Ectodermal cell (in vitro differentiated cells): ENCODE measurements at regions not wholly inside any gene's neighbourhood (a gene's known extent, or its start where the extent isn't known, plus 50 kb on each side); places are given as distances from the start of the nearest gene placed in this dataset.

Source experiments
- H3K27ac ChIP-seq: 2 replicates; pipeline ENCODE4 v1.7.0; 2013; ENCODE audit warnings: mild to moderate bottlenecking, low read depth, low read length; ENCODE audit not compliant: insufficient read depth, poor library complexity, severe bottlenecking
- H3K27me3 ChIP-seq: 2 replicates; pipeline ENCODE4 v1.7.0; 2013; ENCODE audit warnings: mild to moderate bottlenecking, low read length; ENCODE audit not compliant: insufficient read depth, control insufficient read depth, poor library complexity, severe bottlenecking
- H3K36me3 ChIP-seq: one replicate; pipeline ENCODE4 v1.7.0; 2013; ENCODE audit warnings: low read length; ENCODE audit not compliant: control insufficient read depth, insufficient read depth
- H3K4me1 ChIP-seq: one replicate; pipeline ENCODE4 v1.7.0; 2013; ENCODE audit warnings: low read length; ENCODE audit not compliant: control insufficient read depth, insufficient read depth
- H3K4me3 ChIP-seq: 2 replicates; pipeline ENCODE4 v1.7.0; 2013; ENCODE audit warnings: low read depth, low read length, control low read depth; ENCODE audit not compliant: insufficient read depth
- H3K9me3 ChIP-seq: 2 replicates; pipeline ENCODE4 v1.7.0; 2013; ENCODE audit warnings: mild to moderate bottlenecking, low read length, moderate library complexity; ENCODE audit not compliant: control insufficient read depth
- WGBS, 2 experiments: methylation state at CpG; one replicate each; pipeline ENCODE4 v1.1.7; 2013; ENCODE audit warnings: missing lambda C conversion rate in 2 of 2; 5-methylcytosine and 5-hydroxymethylcytosine counted together

DNA sequence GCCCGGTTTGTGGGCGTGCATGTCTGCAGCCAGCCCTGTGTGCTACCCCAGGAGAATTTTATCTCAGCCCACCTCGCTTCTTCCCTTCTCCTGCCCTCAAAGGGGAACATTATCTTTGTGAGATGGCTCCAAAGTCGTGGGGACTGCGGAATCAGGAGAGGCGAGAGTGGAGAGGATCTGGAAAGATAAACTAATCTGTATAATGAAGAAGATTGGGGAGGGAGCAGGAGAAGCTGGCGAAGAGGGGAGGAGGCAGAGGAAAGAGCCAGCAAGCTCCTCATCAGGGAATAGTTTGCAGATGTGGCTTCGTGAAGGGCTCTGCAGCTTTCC lies 310.3 kb downstream of the MATN1 start:
- Histone ChIP-seq H3K4me1 (no peaks in the 10 kb centered on the region), H3K27ac (no peak overlapping the region), H3K4me3 (no peak overlapping the region), H3K36me3 (no peaks in the 10 kb centered on the region), H3K9me3 (no peaks in the 10 kb centered on the region), H3K27me3 (no peaks in the 10 kb centered on the region)
- WGBS, 2 experiments, result 84 to 87% methylated on average over 8 of the region's 8 CpGs

- Histone ChIP-seq H3K9me3 (no peaks in the 10 kb centered on the region), H3K27me3 (no peaks in the 10 kb centered on the region), H3K27ac (no peak overlapping the region), H3K4me3 (no peak overlapping the region), H3K4me1 (no peaks in the 10 kb centered on the region), H3K36me3 (no peaks in the 10 kb centered on the region)
- 81% methylated on average over 13 of the region's 13 CpGs for WGBS, 2 experiments
These were observed 310.9 kb downstream of the MATN1 start for GRCh38 chr1:30412241-30413110.

GRCh38 chr1:30411206-30411605 lies 312.2 kb downstream of the MATN1 start:
- Histone ChIP-seq H3K27ac (no peak overlapping the region), H3K9me3 (no peaks in the 10 kb centered on the region), H3K36me3 (no peaks in the 10 kb centered on the region), H3K4me3 (no peak overlapping the region), H3K27me3 (no peaks in the 10 kb centered on the region), H3K4me1 (peaks cover 11% of the 10 kb centered on the region)
- WGBS, 2 experiments, result 90 to 94% methylated on average over 9 of the region's 9 CpGs

- Histone ChIP-seq H3K36me3 (no peaks in the 10 kb centered on the region), H3K4me3 (no peak overlapping the region), H3K4me1 (peaks cover 11% of the 10 kb centered on the region), H3K27me3 (no peaks in the 10 kb centered on the region), H3K9me3 (no peaks in the 10 kb centered on the region), H3K27ac (no peak overlapping the region)
- WGBS, 2 experiments, result 78 to 82% methylated on average over 9 of the region's 9 CpGs
These were observed 313.1 kb downstream of the MATN1 start for GRCh38 chr1:30410153-30410851.

GRCh38 chr1:30409476-30410152 lies 313.8 kb downstream of the MATN1 start:
- Histone ChIP-seq H3K4me1 (peaks cover 11% of the 10 kb centered on the region), H3K9me3 (no peaks in the 10 kb centered on the region), H3K27ac (no peak overlapping the region), H3K27me3 (no peaks in the 10 kb centered on the region), H3K36me3 (no peaks in the 10 kb centered on the region), H3K4me3 (no peak overlapping the region)
- 85 to 88% methylated on average over 5 of the region's 5 CpGs for WGBS, 2 experiments

DNA sequence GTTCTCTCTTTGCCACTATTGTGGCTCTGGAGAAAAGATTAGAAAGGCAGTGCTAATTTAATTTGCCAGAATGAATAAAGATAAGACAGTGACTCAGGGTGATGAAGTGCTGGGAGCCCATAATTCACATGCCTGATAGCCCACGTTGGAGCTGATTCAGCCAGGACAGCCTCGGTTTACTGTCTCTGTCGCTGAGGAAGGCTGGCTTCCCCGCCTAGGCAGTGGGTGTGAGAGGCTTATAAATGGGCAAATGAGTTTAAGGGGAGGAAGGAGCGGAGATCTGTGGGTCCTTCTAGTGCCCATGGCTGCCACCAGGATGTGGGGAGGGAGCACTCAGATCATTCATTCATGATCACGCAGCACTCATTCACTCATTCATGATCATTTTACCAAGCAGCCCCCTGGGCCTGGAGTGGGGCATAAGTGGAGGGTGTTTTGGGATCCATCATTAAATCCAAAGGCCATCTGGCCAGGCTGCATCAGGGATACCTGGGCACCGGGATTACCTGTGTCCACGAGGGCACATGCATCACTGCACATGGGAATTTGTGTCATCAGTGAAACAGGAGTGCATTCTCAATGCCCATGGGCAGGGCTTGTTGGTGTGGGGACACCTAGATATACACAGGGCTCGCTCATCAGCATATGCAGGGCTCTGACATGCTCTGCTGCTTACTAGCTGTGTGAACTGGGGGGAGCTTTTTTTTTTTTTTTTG lies 315.4 kb downstream of the MATN1 start:
- no peak overlapping the region for H3K27ac ChIP-seq

GRCh38 chr1:30406996-30407864 lies 316.2 kb downstream of the MATN1 start:
- Histone ChIP-seq H3K9me3 (no peaks in the 10 kb centered on the region), H3K4me3 (no peak overlapping the region), H3K27ac (no peak overlapping the region), H3K36me3 (no peaks in the 10 kb centered on the region), H3K27me3 (no peaks in the 10 kb centered on the region), H3K4me1 (peaks cover 11% of the 10 kb centered on the region)
- WGBS, 2 experiments, result 82 to 84% methylated on average over 18 of the region's 18 CpGs

More for the DNA sequence above, 315.4 kb downstream of the MATN1 start:
- no peaks in the 10 kb centered on the region for H3K36me3 ChIP-seq
- no peaks in the 10 kb centered on the region for H3K9me3 ChIP-seq
- no peak overlapping the region for H3K4me3 ChIP-seq
- peaks cover 11% of the 10 kb centered on the region for H3K4me1 ChIP-seq
- 86 to 89% methylated on average over 8 to 9 of the region's 9 CpGs for WGBS, 2 experiments
- H3K27me3 ChIP-seq, result no peaks in the 10 kb centered on the region

GRCh38 chr1:30405631-30406212 lies 317.7 kb downstream of the MATN1 start:
- H3K27me3 ChIP-seq, result no peaks in the 10 kb centered on the region
- no peaks in the 10 kb centered on the region for H3K36me3 ChIP-seq
- H3K4me3 ChIP-seq, result no peak overlapping the region
- H3K9me3 ChIP-seq, result no peaks in the 10 kb centered on the region
- H3K4me1 ChIP-seq, result peaks cover 11% of the 10 kb centered on the region
- H3K27ac ChIP-seq, result no peak overlapping the region
- whole genome bisulfite sequencing, 2 experiments, result 90 to 91% methylated on average over 8 of the region's 8 CpGs

DNA sequence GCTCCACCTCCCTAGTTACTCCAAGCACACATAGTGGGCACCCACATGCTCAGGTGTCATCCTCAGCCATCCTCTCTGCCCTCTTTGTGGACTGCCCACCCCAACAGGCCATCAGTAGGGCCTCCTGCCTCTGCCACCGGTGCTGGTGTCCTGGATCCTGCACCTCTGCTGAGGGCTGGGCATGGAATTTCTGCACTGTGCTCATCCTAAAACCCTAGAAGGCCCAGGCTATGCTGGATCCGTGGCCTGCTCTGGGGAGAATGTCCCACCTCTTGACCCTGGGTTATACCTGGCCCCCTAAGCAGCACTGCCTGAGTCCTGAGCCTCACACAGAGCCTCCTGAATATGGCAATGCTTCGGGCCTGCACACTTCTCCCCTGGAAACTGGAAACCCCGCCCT lies 318.3 kb downstream of the MATN1 start:
- 89 to 90% methylated on average over 4 of the region's 4 CpGs for WGBS, 2 experiments
- no peaks in the 10 kb centered on the region for H3K27me3 ChIP-seq

More for the DNA sequence above, 318.3 kb downstream of the MATN1 start:
- H3K36me3 ChIP-seq, result no peaks in the 10 kb centered on the region
- no peaks in the 10 kb centered on the region for H3K9me3 ChIP-seq
- H3K4me1 ChIP-seq, result peaks cover 11% of the 10 kb centered on the region
- no peak overlapping the region for H3K4me3 ChIP-seq
- no peak overlapping the region for H3K27ac ChIP-seq
